ENCODE measurements at regions not wholly inside any gene's neighbourhood (a gene's known extent, or its start where the extent isn't known, plus 50 kb on each side); places are given as distances from the start of the nearest gene placed in this dataset.

Small RNA genes in the stretch of these regions (small RNA-seq; reads per million reads assigned to genes)
- 0 reads per million in 3 experiments for gene AC112187.2 (ENCODE audit: insufficient read length in 3 of 3, low read depth in 3 of 3, low replicate concordance in 1 of 3)

Measured in keratinocyte (primary cell).